ENCODE measurements at regions not wholly inside any gene's neighbourhood (a gene's known extent, or its start where the extent isn't known, plus 50 kb on each side); places are given as distances from the start of the nearest gene placed in this dataset.

GRCh38 chr15:93608643-93609148, 519.7 kb upstream of the RGMA start:
- Histone ChIP-seq H3K4me1 (ENCODE audit: control insufficient read depth, insufficient read depth, low read length) (peaks cover 2% of the 10 kb centered on the region), H3K9me3 (replicated peaks; ENCODE audit: control insufficient read depth, low read depth, low read length) (no peaks in the 10 kb centered on the region), H3K27ac (ENCODE audit: low read length) (no peak overlapping the region), H3K36me3 (ENCODE audit: control insufficient read depth, insufficient read depth, low read length) (no peaks in the 10 kb centered on the region), H3K27me3 (ENCODE audit: control insufficient read depth, insufficient read depth, low read length) (no peaks in the 10 kb centered on the region), H3K4me3 (ENCODE audit: low read length) (no peak overlapping the region)
- DNase-seq, result peak; percentile 40
- WGBS (ENCODE audit: insufficient coverage), result 40% methylated on average over 2 of the region's 3 CpGs

DNA sequence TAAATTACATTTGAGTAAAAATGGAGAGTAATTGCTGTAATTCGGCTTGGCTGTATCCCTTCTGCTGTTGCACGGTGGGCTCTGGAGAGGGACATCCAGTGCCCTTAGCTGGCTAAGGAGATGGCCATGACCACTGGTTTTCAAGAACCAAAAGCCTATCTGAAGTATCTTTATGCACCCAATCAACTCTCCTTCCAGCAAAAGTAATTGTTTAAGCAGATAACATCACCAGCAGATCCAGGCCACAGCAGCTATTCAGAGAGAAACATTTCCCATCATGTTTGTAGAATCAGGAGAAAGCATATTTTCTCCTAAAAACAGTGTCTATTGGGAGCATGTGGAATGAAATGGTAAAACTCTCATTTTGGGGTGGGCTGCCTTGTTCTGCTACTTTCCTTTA, 514.5 kb upstream of the RGMA start:
- Histone ChIP-seq H3K9me3 (replicated peaks; ENCODE audit: control insufficient read depth, low read depth, low read length) (no peaks in the 10 kb centered on the region), H3K4me3 (ENCODE audit: low read length) (no peak overlapping the region), H3K27me3 (ENCODE audit: control insufficient read depth, insufficient read depth, low read length) (no peaks in the 10 kb centered on the region), H3K27ac (ENCODE audit: low read length) (no peak overlapping the region), H3K4me1 (ENCODE audit: control insufficient read depth, insufficient read depth, low read length) (peaks cover 2% of the 10 kb centered on the region), H3K36me3 (ENCODE audit: control insufficient read depth, insufficient read depth, low read length) (no peaks in the 10 kb centered on the region)
- no peak for DNase-seq
- 67% methylated on average over 2 of the region's 2 CpGs for WGBS (ENCODE audit: insufficient coverage)

DNA sequence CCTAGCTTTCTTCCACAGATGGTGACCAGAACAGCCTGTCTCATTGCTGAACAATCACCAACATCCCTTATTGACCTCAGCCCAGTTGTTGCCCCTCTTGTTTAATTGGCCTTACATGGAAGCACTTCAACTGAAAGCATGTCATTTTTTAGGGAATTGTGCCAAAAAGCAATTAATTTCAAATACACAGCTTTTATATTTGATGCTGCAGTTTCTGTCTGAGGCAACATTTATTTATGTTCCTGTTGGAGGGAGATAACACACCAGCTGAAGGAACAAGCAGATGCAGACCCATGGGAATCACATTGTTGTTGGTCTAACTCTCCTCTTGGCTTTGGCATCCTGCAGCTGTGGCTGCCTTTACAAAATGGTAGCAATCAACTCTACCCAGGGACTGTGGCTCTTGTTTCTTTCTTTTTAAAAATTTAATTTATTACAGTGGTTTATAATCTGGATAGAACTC, 498.1 kb upstream of the RGMA start:
- Histone ChIP-seq H3K9me3 (replicated peaks; ENCODE audit: control insufficient read depth, low read depth, low read length) (no peaks in the 10 kb centered on the region), H3K27me3 (ENCODE audit: control insufficient read depth, insufficient read depth, low read length) (no peaks in the 10 kb centered on the region), H3K4me1 (ENCODE audit: control insufficient read depth, insufficient read depth, low read length) (peaks cover 16% of the 10 kb centered on the region), H3K4me3 (ENCODE audit: low read length) (no peak overlapping the region), H3K36me3 (ENCODE audit: control insufficient read depth, insufficient read depth, low read length) (no peaks in the 10 kb centered on the region), H3K27ac (ENCODE audit: low read length) (peak overlapping the region; percentile 69)
- DNase-seq, result peak; percentile 97

- 76% methylated on average over 2 of the region's 2 CpGs for WGBS (ENCODE audit: insufficient coverage)
- no peak overlapping the region for H3K4me3 ChIP-seq (ENCODE audit: low read length)
Measured at GRCh38 chr15:93585012-93585411, 496.0 kb upstream of the RGMA start.

DNA sequence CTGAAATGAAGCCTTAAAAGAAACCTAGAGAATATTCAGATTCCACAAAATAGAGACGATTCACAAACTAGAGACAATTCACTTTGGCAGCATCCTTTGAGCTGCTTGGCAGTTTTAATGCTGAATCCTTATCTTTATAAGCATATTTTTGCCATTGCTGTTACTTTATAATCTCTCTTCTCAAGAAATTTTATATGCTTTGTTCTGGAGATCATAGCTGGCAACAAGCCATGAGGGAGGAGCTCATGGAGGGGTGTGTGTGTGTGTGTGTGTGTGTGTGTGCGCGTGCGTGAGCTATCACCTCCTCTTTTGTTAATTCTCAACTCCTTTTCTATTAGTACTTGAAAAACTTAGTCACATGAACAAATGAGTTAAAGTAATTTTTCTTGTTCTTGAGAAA, 495.0 kb upstream of the RGMA start:
- Histone ChIP-seq H3K4me3 (ENCODE audit: low read length) (no peak overlapping the region), H3K9me3 (replicated peaks; ENCODE audit: control insufficient read depth, low read depth, low read length) (no peaks in the 10 kb centered on the region), H3K27ac (ENCODE audit: low read length) (peak overlapping the region; percentile 16), H3K4me1 (ENCODE audit: control insufficient read depth, insufficient read depth, low read length) (peaks cover 16% of the 10 kb centered on the region), H3K27me3 (ENCODE audit: control insufficient read depth, insufficient read depth, low read length) (no peaks in the 10 kb centered on the region), H3K36me3 (ENCODE audit: control insufficient read depth, insufficient read depth, low read length) (no peaks in the 10 kb centered on the region)
- DNase-seq, result peak; percentile 58
- WGBS (ENCODE audit: insufficient coverage), result no CpG with 5 or more reads among the region's 4 CpGs

More at GRCh38 chr15:93585012-93585411, 496.0 kb upstream of the RGMA start:
- H3K9me3 ChIP-seq (replicated peaks; ENCODE audit: control insufficient read depth, low read depth, low read length), result no peaks in the 10 kb centered on the region
- H3K36me3 ChIP-seq (ENCODE audit: control insufficient read depth, insufficient read depth, low read length), result no peaks in the 10 kb centered on the region
- no peaks in the 10 kb centered on the region for H3K27me3 ChIP-seq (ENCODE audit: control insufficient read depth, insufficient read depth, low read length)
- no peak overlapping the region for H3K27ac ChIP-seq (ENCODE audit: low read length)
- H3K4me1 ChIP-seq (ENCODE audit: control insufficient read depth, insufficient read depth, low read length), result peaks cover 16% of the 10 kb centered on the region
- no peak for DNase-seq

DNA sequence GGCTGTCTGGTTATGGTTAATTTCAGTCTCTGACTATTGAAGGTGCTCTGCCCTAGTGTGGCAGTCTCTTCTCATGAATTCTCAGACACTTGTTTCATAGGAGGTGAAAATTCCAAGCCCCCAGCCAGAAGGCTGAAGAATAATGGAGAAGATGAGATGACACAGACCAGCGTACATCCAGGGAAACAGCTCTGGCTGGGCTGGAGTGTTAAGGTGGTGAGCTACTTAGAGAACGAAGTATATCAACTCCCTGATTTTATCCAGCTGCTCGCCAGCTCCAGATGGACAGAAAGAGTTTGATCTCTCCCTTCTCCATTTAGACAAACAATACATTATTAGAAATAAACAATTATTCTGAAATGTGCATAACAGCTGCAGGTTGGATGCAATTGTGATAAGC, 494.5 kb upstream of the RGMA start:
- Histone ChIP-seq H3K9me3 (replicated peaks; ENCODE audit: control insufficient read depth, low read depth, low read length) (no peaks in the 10 kb centered on the region), H3K27ac (ENCODE audit: low read length) (peak overlapping the region; percentile 31), H3K4me3 (ENCODE audit: low read length) (no peak overlapping the region), H3K27me3 (ENCODE audit: control insufficient read depth, insufficient read depth, low read length) (no peaks in the 10 kb centered on the region), H3K36me3 (ENCODE audit: control insufficient read depth, insufficient read depth, low read length) (no peaks in the 10 kb centered on the region), H3K4me1 (ENCODE audit: control insufficient read depth, insufficient read depth, low read length) (peaks cover 16% of the 10 kb centered on the region)
- no CpG with 5 or more reads among the region's 3 CpGs for WGBS (ENCODE audit: insufficient coverage)
- DNase-seq, result peak; percentile 40

DNA sequence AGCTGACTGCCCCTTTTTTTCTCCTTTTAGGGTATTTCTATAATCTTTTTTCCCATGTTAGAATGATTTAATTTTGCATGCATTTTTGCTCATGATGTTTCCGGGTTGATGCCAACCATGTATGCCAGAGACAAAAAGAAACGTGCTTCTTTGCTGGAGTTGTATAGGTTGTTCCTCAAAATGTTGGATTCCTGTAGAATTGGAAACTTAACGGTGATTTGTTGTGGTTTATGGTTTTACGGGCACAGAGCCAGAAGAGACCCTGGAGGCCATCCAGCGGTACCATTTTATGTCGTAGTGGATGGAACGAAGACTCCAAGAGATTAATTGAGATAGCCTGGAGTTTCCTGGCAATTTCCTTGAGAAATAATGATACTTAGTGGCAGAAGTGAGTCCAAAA, 481.5 kb upstream of the RGMA start:
- Histone ChIP-seq H3K4me3 (ENCODE audit: low read length) (no peak overlapping the region), H3K9me3 (replicated peaks; ENCODE audit: control insufficient read depth, low read depth, low read length) (no peaks in the 10 kb centered on the region), H3K27ac (ENCODE audit: low read length) (no peak overlapping the region), H3K4me1 (ENCODE audit: control insufficient read depth, insufficient read depth, low read length) (peaks cover 7% of the 10 kb centered on the region), H3K36me3 (ENCODE audit: control insufficient read depth, insufficient read depth, low read length) (no peaks in the 10 kb centered on the region), H3K27me3 (ENCODE audit: control insufficient read depth, insufficient read depth, low read length) (no peaks in the 10 kb centered on the region)
- peak; percentile 76 for DNase-seq
- 55% methylated on average over 5 of the region's 7 CpGs for WGBS (ENCODE audit: insufficient coverage)

DNA sequence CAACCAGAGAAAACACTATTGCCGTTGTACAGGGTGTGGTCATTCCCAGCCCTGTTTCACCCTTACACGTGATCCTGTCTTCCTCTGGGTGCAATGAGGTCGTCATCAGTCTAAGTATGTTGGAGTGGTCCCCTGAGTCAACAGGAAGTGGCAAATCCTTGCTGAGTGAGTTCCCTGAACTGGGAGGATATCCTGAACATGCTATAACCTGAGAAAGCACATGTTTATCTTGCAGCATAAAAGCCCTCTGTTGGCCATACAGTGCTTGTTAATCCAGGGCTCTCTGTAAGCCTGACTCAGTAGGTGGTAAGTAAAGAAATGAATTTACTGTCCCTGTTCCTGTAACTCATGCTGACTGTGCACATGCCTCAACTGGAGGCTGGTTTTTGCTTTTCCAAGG, 477.8 kb upstream of the RGMA start:
- Histone ChIP-seq H3K4me3 (ENCODE audit: low read length) (no peak overlapping the region), H3K9me3 (replicated peaks; ENCODE audit: control insufficient read depth, low read depth, low read length) (no peaks in the 10 kb centered on the region), H3K36me3 (ENCODE audit: control insufficient read depth, insufficient read depth, low read length) (no peaks in the 10 kb centered on the region), H3K4me1 (ENCODE audit: control insufficient read depth, insufficient read depth, low read length) (peaks cover 21% of the 10 kb centered on the region), H3K27ac (ENCODE audit: low read length) (no peak overlapping the region), H3K27me3 (ENCODE audit: control insufficient read depth, insufficient read depth, low read length) (no peaks in the 10 kb centered on the region)
- DNase-seq, result no peak
- 65% methylated on average over 2 of the region's 3 CpGs for WGBS (ENCODE audit: insufficient coverage)

GRCh38 chr15:93565201-93565600, 476.2 kb upstream of the RGMA start:
- no peaks in the 10 kb centered on the region for H3K9me3 ChIP-seq (replicated peaks; ENCODE audit: control insufficient read depth, low read depth, low read length)
- 0% methylated on average over 2 of the region's 4 CpGs for WGBS (ENCODE audit: insufficient coverage)
- no peaks in the 10 kb centered on the region for H3K36me3 ChIP-seq (ENCODE audit: control insufficient read depth, insufficient read depth, low read length)
- H3K27me3 ChIP-seq (ENCODE audit: control insufficient read depth, insufficient read depth, low read length), result no peaks in the 10 kb centered on the region
- peak; percentile 60 for DNase-seq
- peak overlapping the region; percentile 47 for H3K27ac ChIP-seq (ENCODE audit: low read length)
- peaks cover 21% of the 10 kb centered on the region for H3K4me1 ChIP-seq (ENCODE audit: control insufficient read depth, insufficient read depth, low read length)
- no peak overlapping the region for H3K4me3 ChIP-seq (ENCODE audit: low read length)

- DNase-seq, result no peak
- H3K36me3 ChIP-seq (ENCODE audit: control insufficient read depth, insufficient read depth, low read length), result no peaks in the 10 kb centered on the region
- WGBS (ENCODE audit: insufficient coverage), result 88% methylated on average over 6 of the region's 8 CpGs
- H3K27me3 ChIP-seq (ENCODE audit: control insufficient read depth, insufficient read depth, low read length), result no peaks in the 10 kb centered on the region
- H3K9me3 ChIP-seq (replicated peaks; ENCODE audit: control insufficient read depth, low read depth, low read length), result no peaks in the 10 kb centered on the region
- no peak overlapping the region for H3K4me3 ChIP-seq (ENCODE audit: low read length)
- peak overlapping the region; percentile 69 for H3K27ac ChIP-seq (ENCODE audit: low read length)
- peaks cover 18% of the 10 kb centered on the region for H3K4me1 ChIP-seq (ENCODE audit: control insufficient read depth, insufficient read depth, low read length)
Measured at GRCh38 chr15:93563218-93563617, 474.2 kb upstream of the RGMA start.

All from muscle of leg (tissue), 3 donors.